HEK293T (cell line): ENCODE measurements at regions not wholly inside any gene's neighbourhood (a gene's known extent, or its start where the extent isn't known, plus 50 kb on each side); places are given as distances from the start of the nearest gene placed in this dataset.

Source experiments
- BHLHE40 ChIP-seq: fragments of 450-650 bp; IDR thresholded peaks from 2 replicates; pipeline ENCODE4 v1.6.1; 2016; ENCODE audit warnings: mild to moderate bottlenecking, moderate library complexity, borderline replicate concordance
- CTBP1 ChIP-seq: fragments of 450-650 bp; IDR thresholded peaks from 2 replicates; pipeline ENCODE4 v1.6.1; 2016; ENCODE audit warnings: borderline replicate concordance
- FOXK2 ChIP-seq: fragments of 450-650 bp; IDR thresholded peaks from 2 replicates; pipeline ENCODE4 v1.6.1; 2016; ENCODE audit warnings: mild to moderate bottlenecking
- FOXM1 ChIP-seq: fragments of 450-650 bp; IDR thresholded peaks from 2 replicates; pipeline ENCODE4 v1.6.1; 2017; ENCODE audit warnings: mild to moderate bottlenecking, borderline replicate concordance
- HDGF ChIP-seq: fragments of 450-650 bp; IDR thresholded peaks from 2 replicates; pipeline ENCODE4 v1.6.1; 2017; ENCODE audit warnings: antibody characterized with exemption, borderline replicate concordance
- NFRKB ChIP-seq: fragments of 450-650 bp; IDR thresholded peaks from 2 replicates; pipeline ENCODE4 v1.6.1; 2016; ENCODE audit warnings: mild to moderate bottlenecking, moderate library complexity
- SP1 ChIP-seq: fragments of 450-650 bp; IDR thresholded peaks from 2 replicates; pipeline ENCODE4 v1.6.1; 2017
- SUZ12 ChIP-seq: fragments of 450-650 bp; IDR thresholded peaks from 2 replicates; pipeline ENCODE4 v1.6.1; 2016; ENCODE audit warnings: mild to moderate bottlenecking
- TARDBP ChIP-seq: fragments of 450-650 bp; IDR thresholded peaks from 2 replicates; pipeline ENCODE4 v1.6.1; 2016
- TF ChIP-seq, protein P1 (sequence below): fragments of 450-650 bp; IDR thresholded peaks from 2 replicates; pipeline ENCODE4 v1.6.1; 2016

GRCh38 chr1:118786454-118787155 is 201.5 kb downstream of the TBX15 start:
- TF ChIP-seq SP1 = no peak
- TF ChIP-seq NFRKB = no peak
- TF ChIP-seq, protein P1, sequence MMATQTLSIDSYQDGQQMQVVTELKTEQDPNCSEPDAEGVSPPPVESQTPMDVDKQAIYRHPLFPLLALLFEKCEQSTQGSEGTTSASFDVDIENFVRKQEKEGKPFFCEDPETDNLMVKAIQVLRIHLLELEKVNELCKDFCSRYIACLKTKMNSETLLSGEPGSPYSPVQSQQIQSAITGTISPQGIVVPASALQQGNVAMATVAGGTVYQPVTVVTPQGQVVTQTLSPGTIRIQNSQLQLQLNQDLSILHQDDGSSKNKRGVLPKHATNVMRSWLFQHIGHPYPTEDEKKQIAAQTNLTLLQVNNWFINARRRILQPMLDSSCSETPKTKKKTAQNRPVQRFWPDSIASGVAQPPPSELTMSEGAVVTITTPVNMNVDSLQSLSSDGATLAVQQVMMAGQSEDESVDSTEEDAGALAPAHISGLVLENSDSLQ = no peak
- TF ChIP-seq FOXK2 = no peak
- TF ChIP-seq SUZ12 = no peak
- TF ChIP-seq TARDBP = no peak
- TF ChIP-seq BHLHE40 = no peak
- no peak for TF ChIP-seq FOXM1
- no peak for TF ChIP-seq CTBP1
- no peak for TF ChIP-seq HDGF
